ENCODE measurements at regions not wholly inside any gene's neighbourhood (a gene's known extent, or its start where the extent isn't known, plus 50 kb on each side); places are given as distances from the start of the nearest gene placed in this dataset.
A peak's percentile ranks its signal among the peaks of the same experiment; 100 is the strongest.

GRCh38 chr12:34108405-34108803 lies 86.1 kb downstream of the ALG10 start:
- Histone ChIP-seq H3K4me1 (ENCODE audit: insufficient read depth, low read length) (no peaks in the 10 kb centered on the region), H3K4me2 (ENCODE audit: low read depth, low read length) (no peak overlapping the region), H3K36me3 (replicated peaks in 1 of 2; ENCODE audit: control insufficient read depth in 1 of 2, insufficient read depth in 2 of 2, low read length in 2 of 2) (no peaks in the 10 kb centered on the region), H4K20me1 (ENCODE audit: insufficient read depth, low read length) (no peaks in the 10 kb centered on the region), H3K27ac (ENCODE audit: extremely low read length, insufficient read depth, low read length) (no peak overlapping the region), H3K4me3 (replicated peaks in 1 of 3; ENCODE audit: insufficient read depth in 1 of 3, low read depth in 2 of 3, low read length in 3 of 3) (no peak overlapping the region), H2AFZ (ENCODE audit: low read length) (no peak overlapping the region), H3K27me3 (ENCODE audit: control insufficient read depth in 1 of 2, insufficient read depth in 2 of 2, low read length in 2 of 2) (no peaks in the 10 kb centered on the region; a peak in 1 of 5 replicates), H3K79me2 (ENCODE audit: insufficient read depth, low read length) (no peaks in the 10 kb centered on the region), H3K9ac (ENCODE audit: insufficient read depth, low read depth, low read length) (no peak overlapping the region), H3K9me3 (ENCODE audit: low read length) (no peaks in the 10 kb centered on the region)
- ATAC-seq (peak; percentile 47; the same call in 2 of the 3 replicates), FAIRE-seq (no peak), DNase-seq (ENCODE audit: low spot score) (no peak)
- POLR2A ChIA-PET = no interaction called here
- intact Hi-C loops (cut with micrococcal nuclease; ENCODE audit: unreplicated experiment) (no loop called here), in situ Hi-C loops (cut with HindIII; ENCODE audit: extremely low pct_ligation_motif_present, low pct_unique_long_range_greater_than_20kb) (no loop called here)
- WGBS (ENCODE audit: low lambda C conversion rate) = 23% methylated on average over 10 of the region's 24 CpGs
- CTCF ChIA-PET (ENCODE audit: low intra/inter-chr PET ratio, low total read pairs) = no interaction called here
- BruUV-seq (replicated peaks) = no TSS peak
- TF ChIP-seq RFXAP (CRISPR knock-in tag; IDR thresholded peaks at IDR 0.05; ENCODE audit: borderline replicate concordance) (no peak), ZFP91 (CRISPR knock-in tag; IDR thresholded peaks at IDR 0.05; ENCODE audit: borderline replicate concordance) (no peak), ZNF75D (CRISPR knock-in tag; IDR thresholded peaks at IDR 0.05; ENCODE audit: borderline replicate concordance) (no peak), HNF4G (IDR thresholded peaks at IDR 0.05; ENCODE audit: borderline replicate concordance, low read depth, low read length) (no peak), HNF4G (CRISPR knock-in tag; IDR thresholded peaks at IDR 0.05; ENCODE audit: borderline replicate concordance, low read depth) (no peak), REXO4 (CRISPR knock-in tag; IDR thresholded peaks at IDR 0.05; ENCODE audit: borderline replicate concordance) (no peak), ZNF839 (CRISPR knock-in tag; IDR thresholded peaks at IDR 0.05; ENCODE audit: borderline replicate concordance) (no peak)

GRCh38 chr12:34108967-34109366 lies 86.7 kb downstream of the ALG10 start:
- Histone ChIP-seq H3K9me3 (ENCODE audit: low read length) (no peaks in the 10 kb centered on the region), H3K4me3 (replicated peaks in 1 of 3; ENCODE audit: insufficient read depth in 1 of 3, low read depth in 2 of 3, low read length in 3 of 3) (no peak overlapping the region), H3K36me3 (replicated peaks in 1 of 2; ENCODE audit: control insufficient read depth in 1 of 2, insufficient read depth in 2 of 2, low read length in 2 of 2) (no peaks in the 10 kb centered on the region), H3K9ac (ENCODE audit: insufficient read depth, low read depth, low read length) (no peak overlapping the region), H3K79me2 (ENCODE audit: insufficient read depth, low read length) (no peaks in the 10 kb centered on the region), H3K27ac (ENCODE audit: extremely low read length, insufficient read depth, low read length) (no peak overlapping the region), H4K20me1 (ENCODE audit: insufficient read depth, low read length) (no peaks in the 10 kb centered on the region), H2AFZ (ENCODE audit: low read length) (no peak overlapping the region), H3K4me2 (ENCODE audit: low read depth, low read length) (no peak overlapping the region), H3K27me3 (ENCODE audit: control insufficient read depth in 1 of 2, insufficient read depth in 2 of 2, low read length in 2 of 2) (no peaks in the 10 kb centered on the region; a peak in 1 of 5 replicates), H3K4me1 (ENCODE audit: insufficient read depth, low read length) (no peaks in the 10 kb centered on the region)
- no TSS peak for BruUV-seq (replicated peaks)
- CTCF ChIA-PET (ENCODE audit: low intra/inter-chr PET ratio, low total read pairs) = no interaction called here
- no CpG with 5 or more reads among the region's 5 CpGs for WGBS (ENCODE audit: low lambda C conversion rate)
- peak; percentile 23; the same call in 1 of the 3 replicates for ATAC-seq
- intact Hi-C loops (cut with micrococcal nuclease; ENCODE audit: unreplicated experiment) (no loop called here), in situ Hi-C loops (cut with HindIII; ENCODE audit: extremely low pct_ligation_motif_present, low pct_unique_long_range_greater_than_20kb) (no loop called here)
- no peak for FAIRE-seq
- DNase-seq (ENCODE audit: low spot score) = no peak
- POLR2A ChIA-PET = no interaction called here
- no peak for TF ChIP-seq KDM3A (CRISPR knock-in tag; IDR thresholded peaks at IDR 0.05; ENCODE audit: low read depth)
- TF ChIP-seq ZNF629 (CRISPR knock-in tag; conservative IDR thresholded peaks at IDR 0.05) = no peak
- TF ChIP-seq ZNF556 (CRISPR knock-in tag; IDR thresholded peaks at IDR 0.05; ENCODE audit: borderline replicate concordance) = no peak
- no peak for TF ChIP-seq ZNF75D (CRISPR knock-in tag; IDR thresholded peaks at IDR 0.05; ENCODE audit: borderline replicate concordance)
- TF ChIP-seq ONECUT2 (CRISPR knock-in tag; IDR thresholded peaks at IDR 0.05) = no peak
- no peak for TF ChIP-seq ZNF644 (CRISPR knock-in tag; IDR thresholded peaks at IDR 0.05; ENCODE audit: low read depth)
- no peak for TF ChIP-seq PRDM15 (CRISPR knock-in tag; IDR thresholded peaks at IDR 0.05)
- TF ChIP-seq TP53 (CRISPR knock-in tag; conservative IDR thresholded peaks at IDR 0.05) = no peak
- TF ChIP-seq HHEX (CRISPR knock-in tag; IDR thresholded peaks at IDR 0.05) = no peak
- TF ChIP-seq NBN (conservative IDR thresholded peaks at IDR 0.05) = no peak

Data from HepG2 (cell line).